Islet of Langerhans (tissue), 1 donor: ENCODE measurements at regions not wholly inside any gene's neighbourhood (a gene's known extent, or its start where the extent isn't known, plus 50 kb on each side); places are given as distances from the start of the nearest gene placed in this dataset.
"Not testable (repeated sequence)": the region's sequence is repeated elsewhere in the genome, so short reads cannot be mapped to it uniquely, and the experiment has no call there.

ENCODE experiments used
- FAIRE-seq: peaks from one replicate; lab custom pipeline; 2011; peaks lifted over from hg19 to GRCh38; lab: Jason Lieb, UNC

- FAIRE-seq: no peak
Measured at GRCh38 chr16:66206363-66206762, 160.1 kb upstream of the CDH5 start.

GRCh38 chr16:66205287-66206231 is 160.9 kb upstream of the CDH5 start:
- FAIRE-seq: no peak

GRCh38 chr16:66204756-66205155 is 161.7 kb upstream of the CDH5 start:
- FAIRE-seq: no peak

- FAIRE-seq: no peak
Measured at GRCh38 chr16:66203476-66203875, 163.0 kb upstream of the CDH5 start.

GRCh38 chr16:66199189-66199588 is 167.3 kb upstream of the CDH5 start:
- no peak for FAIRE-seq

GRCh38 chr16:66198641-66199040 is 167.8 kb upstream of the CDH5 start:
- FAIRE-seq: no peak

GRCh38 chr16:66197668-66198278 is 168.7 kb upstream of the CDH5 start:
- FAIRE-seq: no peak

GRCh38 chr16:66196770-66197169 is 169.7 kb upstream of the CDH5 start:
- no peak for FAIRE-seq

GRCh38 chr16:66194866-66195265 is 171.6 kb upstream of the CDH5 start:
- FAIRE-seq: no peak

GRCh38 chr16:66193543-66194229 is 172.8 kb upstream of the CDH5 start:
- no peak for FAIRE-seq

- FAIRE-seq: no peak
Measured at GRCh38 chr16:66190411-66190810, 176.1 kb upstream of the CDH5 start.

- FAIRE-seq: no peak
Measured at GRCh38 chr16:66189951-66190350, 176.5 kb upstream of the CDH5 start.

GRCh38 chr16:66188917-66189725 is 177.4 kb upstream of the CDH5 start:
- no peak for FAIRE-seq

GRCh38 chr16:66186251-66186785 is 180.2 kb upstream of the CDH5 start:
- no peak for FAIRE-seq

- no peak for FAIRE-seq
Measured at GRCh38 chr16:66182592-66182991, 183.9 kb upstream of the CDH5 start.

- no peak for FAIRE-seq
Measured at GRCh38 chr16:66176731-66177130, 189.8 kb upstream of the CDH5 start.

- FAIRE-seq: no peak
Measured at GRCh38 chr16:66176111-66176510, 190.4 kb upstream of the CDH5 start.

- FAIRE-seq: no peak
Measured at GRCh38 chr16:66175636-66176035, 190.9 kb upstream of the CDH5 start.

GRCh38 chr16:66175058-66175457 is 191.4 kb upstream of the CDH5 start:
- FAIRE-seq: no peak

- FAIRE-seq: not testable (repeated sequence)
Measured at GRCh38 chr16:66173796-66174195, 192.7 kb upstream of the CDH5 start.

GRCh38 chr16:66173181-66173580 is 193.3 kb upstream of the CDH5 start:
- FAIRE-seq: not testable (repeated sequence)

- FAIRE-seq: no peak
Measured at GRCh38 chr16:66172463-66172862, 194.0 kb upstream of the CDH5 start.
